GM21390 (cell line): ENCODE measurements at regions not wholly inside any gene's neighbourhood (a gene's known extent, or its start where the extent isn't known, plus 50 kb on each side); places are given as distances from the start of the nearest gene placed in this dataset.

Source experiments
- ATAC-seq: cut with Tn5 transposase; IDR thresholded peaks from one replicate; pipeline ENCODE4 v1.9.1; 2021; ENCODE audit not compliant: unreplicated experiment

GRCh38 chr1:81582467-81582986 is 218.2 kb upstream of the ADGRL2 start:
- ATAC-seq = no peak

- ATAC-seq = no peak
Observed at GRCh38 chr1:81578867-81579266, 221.9 kb upstream of the ADGRL2 start.

GRCh38 chr1:81577004-81577697 is 223.6 kb upstream of the ADGRL2 start:
- no peak for ATAC-seq

- ATAC-seq = no peak
Observed at GRCh38 chr1:81574408-81574807, 226.3 kb upstream of the ADGRL2 start.

- ATAC-seq = no peak
Observed at GRCh38 chr1:81573458-81573857, 227.3 kb upstream of the ADGRL2 start.

- ATAC-seq = no peak
Observed at GRCh38 chr1:81571946-81572345, 228.8 kb upstream of the ADGRL2 start.

GRCh38 chr1:81569761-81570160 is 231.0 kb upstream of the ADGRL2 start:
- no peak for ATAC-seq

- ATAC-seq = no peak
Observed at GRCh38 chr1:81563632-81564031, 237.1 kb upstream of the ADGRL2 start.

GRCh38 chr1:81562934-81563333 is 237.8 kb upstream of the ADGRL2 start:
- no peak for ATAC-seq

- ATAC-seq = no peak
Observed at GRCh38 chr1:81560629-81561028, 240.1 kb upstream of the ADGRL2 start.

GRCh38 chr1:81559662-81560350 is 240.9 kb upstream of the ADGRL2 start:
- no peak for ATAC-seq

- no peak for ATAC-seq
Observed at GRCh38 chr1:81558291-81559076, 242.2 kb upstream of the ADGRL2 start.

GRCh38 chr1:81556968-81557367 is 243.8 kb upstream of the ADGRL2 start:
- ATAC-seq = no peak

- no peak for ATAC-seq
Observed at GRCh38 chr1:81554534-81554933, 246.2 kb upstream of the ADGRL2 start.

GRCh38 chr1:81554108-81554507 is 246.6 kb upstream of the ADGRL2 start:
- no peak for ATAC-seq

GRCh38 chr1:81553503-81553902 is 247.2 kb upstream of the ADGRL2 start:
- ATAC-seq = no peak

- ATAC-seq = no peak
Observed at GRCh38 chr1:81551946-81552345, 248.8 kb upstream of the ADGRL2 start.

- ATAC-seq = no peak
Observed at GRCh38 chr1:81550753-81551152, 250.0 kb upstream of the ADGRL2 start.

- peak; percentile 45 for ATAC-seq
Observed at GRCh38 chr1:81549588-81550127, 251.1 kb upstream of the ADGRL2 start.

GRCh38 chr1:81548918-81549587 is 251.7 kb upstream of the ADGRL2 start:
- peak; percentile 53 for ATAC-seq

- peak; percentile 64 for ATAC-seq
Observed at GRCh38 chr1:81547912-81548303, 252.8 kb upstream of the ADGRL2 start.
